SU-DHL-6 (cell line): ENCODE measurements at regions not wholly inside any gene's neighbourhood (a gene's known extent, or its start where the extent isn't known, plus 50 kb on each side); places are given as distances from the start of the nearest gene placed in this dataset.

Experiments used
- H2AFZ ChIP-seq: fragments of 200-600 bp; sonication (generic); 2 replicates; pipeline ENCODE4 v1.6.1; 2014; ENCODE audit warnings: low read depth, mild to moderate bottlenecking, moderate library complexity, mixed read lengths, antibody characterized with exemption, low read length; ENCODE audit not compliant: severe bottlenecking
- H3F3A ChIP-seq: fragments of 200-600 bp; shearing (Covaris generic); 2 replicates; pipeline ENCODE4 v1.6.0; 2016; ENCODE audit warnings: antibody characterized with exemption, mild to moderate bottlenecking; ENCODE audit not compliant: insufficient read depth
- H3K27ac ChIP-seq: fragments of 200-600 bp; sonication (generic); 2 replicates; pipeline ENCODE4 v1.5.1; 2016; ENCODE audit warnings: low read depth, mild to moderate bottlenecking, low read length, moderate library complexity, mixed read lengths
- H3K27me3 ChIP-seq: fragments of 200-600 bp; sonication (generic), shearing (Covaris generic); 2 replicates; pipeline ENCODE4 v1.6.0; 2014; ENCODE audit warnings: mild to moderate bottlenecking, low read length
- H3K36me3 ChIP-seq: fragments of 200-600 bp; sonication (generic); 2 replicates; pipeline ENCODE4 v1.6.1; 2014; ENCODE audit warnings: mild to moderate bottlenecking, low read length, mixed read lengths
- H3K4me2 ChIP-seq: fragments of 300-600, 200-600 bp; shearing (Covaris generic), sonication (generic); 2 replicates; pipeline ENCODE4 v1.6.0; 2014; ENCODE audit warnings: low read length, low read depth, mild to moderate bottlenecking; ENCODE audit not compliant: poor library complexity, severe bottlenecking
- H3K4me3 ChIP-seq: fragments of 200-600 bp; sonication (generic); 2 replicates; pipeline ENCODE4 v1.5.1; 2014; ENCODE audit warnings: antibody characterized with exemption, low read length, mild to moderate bottlenecking, mixed read lengths; ENCODE audit not compliant: insufficient read depth, poor library complexity, severe bottlenecking
- H3K79me2 ChIP-seq: fragments of 200-600 bp; sonication (generic); 2 replicates; pipeline ENCODE4 v1.6.1; 2014; ENCODE audit warnings: mild to moderate bottlenecking, low read length, moderate library complexity; ENCODE audit not compliant: insufficient read depth
- H3K9ac ChIP-seq: fragments of 200-600 bp; sonication (generic); 2 replicates; pipeline ENCODE4 v1.7.0; 2014; ENCODE audit warnings: mild to moderate bottlenecking, low read length
- H3K9me2 ChIP-seq: fragments of 200-600 bp; sonication (generic); replicated peaks from 2 replicates; pipeline ENCODE4 v1.6.1; 2014; ENCODE audit warnings: low read length; ENCODE audit not compliant: insufficient read depth
- H3K9me3 ChIP-seq: fragments of 200-600 bp; sonication (generic); 2 replicates; pipeline ENCODE4 v1.6.1; 2014; ENCODE audit warnings: low read length, mixed read lengths; ENCODE audit not compliant: insufficient read depth
- H4K20me1 ChIP-seq: fragments of 200-600 bp; sonication (generic); 2 replicates; pipeline ENCODE4 v1.6.1; 2014; ENCODE audit warnings: low read depth, mild to moderate bottlenecking, antibody characterized with exemption, low read length, moderate library complexity, mixed read lengths
- CTCF ChIP-seq: fragments of 200-600 bp; sonication (generic); IDR thresholded peaks from one replicate; pipeline ENCODE4 v1.5.1; 2017; ENCODE audit warnings: antibody characterized with exemption, mild to moderate bottlenecking, low read length, moderate library complexity; ENCODE audit not compliant: insufficient read depth, poor library complexity, severe bottlenecking
- EZH2phosphoT487 ChIP-seq: fragments of 200-600 bp; sonication (generic), shearing (Covaris generic); conservative IDR thresholded peaks from 2 replicates; pipeline ENCODE4 v1.6.1; 2018; ENCODE audit warnings: mild to moderate bottlenecking, antibody characterized with exemption, low read length, moderate library complexity, mixed read lengths

GRCh38 chr6:90916968-90917367 lies 330.1 kb upstream of the MAP3K7 start:
- H3K27ac ChIP-seq, result no peak overlapping the region
- no peaks in the 10 kb centered on the region; the same call in 1 of the 2 replicates for H3K27me3 ChIP-seq
- H3K36me3 ChIP-seq, result no peaks in the 10 kb centered on the region
- H3K9ac ChIP-seq, result no peak overlapping the region
- H3K9me3 ChIP-seq, result no peaks in the 10 kb centered on the region
- no peak overlapping the region for H3K4me3 ChIP-seq
- no peaks in the 10 kb centered on the region for H3F3A ChIP-seq
- TF ChIP-seq EZH2phosphoT487 (no peak), CTCF (no peak)
- no peaks in the 10 kb centered on the region for H3K79me2 ChIP-seq
- no peak overlapping the region for H3K4me2 ChIP-seq
- no peak overlapping the region for H2AFZ ChIP-seq
- H3K9me2 ChIP-seq, result no peaks in the 10 kb centered on the region
- no peaks in the 10 kb centered on the region for H4K20me1 ChIP-seq

GRCh38 chr6:90915224-90915915 lies 328.5 kb upstream of the MAP3K7 start:
- H2AFZ ChIP-seq, result no peak overlapping the region
- H3K9me3 ChIP-seq, result no peaks in the 10 kb centered on the region
- TF ChIP-seq EZH2phosphoT487 (no peak), CTCF (no peak)
- no peaks in the 10 kb centered on the region for H3F3A ChIP-seq
- H3K9ac ChIP-seq, result no peak overlapping the region
- no peaks in the 10 kb centered on the region for H3K9me2 ChIP-seq
- no peak overlapping the region for H3K4me2 ChIP-seq
- no peak overlapping the region for H3K4me3 ChIP-seq
- no peak overlapping the region for H3K27ac ChIP-seq
- H4K20me1 ChIP-seq, result no peaks in the 10 kb centered on the region
- no peaks in the 10 kb centered on the region for H3K79me2 ChIP-seq
- no peaks in the 10 kb centered on the region for H3K27me3 ChIP-seq
- H3K36me3 ChIP-seq, result no peaks in the 10 kb centered on the region

GRCh38 chr6:90914312-90914711 lies 327.4 kb upstream of the MAP3K7 start:
- H3K9me2 ChIP-seq, result no peaks in the 10 kb centered on the region
- H3F3A ChIP-seq, result no peaks in the 10 kb centered on the region
- H3K9ac ChIP-seq, result no peak overlapping the region
- TF ChIP-seq EZH2phosphoT487 (no peak), CTCF (no peak)
- no peak overlapping the region for H3K4me2 ChIP-seq
- no peaks in the 10 kb centered on the region for H3K27me3 ChIP-seq
- no peak overlapping the region for H3K27ac ChIP-seq
- no peaks in the 10 kb centered on the region for H3K36me3 ChIP-seq
- H3K79me2 ChIP-seq, result no peaks in the 10 kb centered on the region
- H3K9me3 ChIP-seq, result no peaks in the 10 kb centered on the region
- no peaks in the 10 kb centered on the region for H4K20me1 ChIP-seq
- H2AFZ ChIP-seq, result no peak overlapping the region
- no peak overlapping the region for H3K4me3 ChIP-seq
